GM21737 (cell line): ENCODE measurements at regions not wholly inside any gene's neighbourhood (a gene's known extent, or its start where the extent isn't known, plus 50 kb on each side); places are given as distances from the start of the nearest gene placed in this dataset.

ENCODE experiments used
- ATAC-seq: cut with Tn5 transposase; IDR thresholded peaks from one replicate; pipeline ENCODE4 v1.9.1; 2021; ENCODE audit warnings: mild to moderate bottlenecking, moderate library complexity; ENCODE audit not compliant: unreplicated experiment

DNA sequence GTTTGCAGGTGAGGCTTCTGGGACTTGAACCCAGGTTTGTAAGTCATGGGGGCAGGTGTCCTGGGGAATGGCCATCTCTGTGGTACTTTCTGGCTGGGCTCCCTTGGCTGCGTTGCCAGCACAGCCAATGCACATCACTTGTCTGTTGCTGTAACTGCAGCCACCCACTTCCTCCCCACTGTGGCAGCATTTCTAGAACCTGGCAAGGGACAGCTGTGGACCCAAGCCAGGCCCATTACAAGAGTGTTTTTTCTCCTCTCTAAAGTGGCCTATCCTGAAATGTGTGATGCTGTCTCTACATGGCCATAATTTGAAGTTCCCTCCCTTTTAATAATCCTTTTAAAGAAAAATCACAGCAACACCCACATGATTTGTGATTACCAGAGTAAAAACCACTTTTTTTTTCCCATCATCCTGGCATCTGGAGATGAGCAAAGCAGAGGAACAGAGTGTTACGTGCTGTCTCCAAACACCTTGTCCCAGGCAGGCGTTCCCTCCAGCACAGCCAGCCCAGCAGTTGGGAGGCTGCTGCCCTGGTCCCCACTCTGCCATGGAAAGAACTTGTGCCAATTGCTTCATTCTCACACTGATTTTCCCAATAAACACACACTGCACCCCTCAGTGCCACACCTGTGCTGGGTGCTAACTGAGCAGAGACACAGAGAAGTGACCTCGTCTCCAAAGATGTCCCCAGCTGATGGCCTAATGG lies 360.6 kb upstream of the USP24 start:
- ATAC-seq = no peak

GRCh38 chr1:55574691-55575225 lies 359.6 kb upstream of the USP24 start:
- ATAC-seq = no peak

DNA sequence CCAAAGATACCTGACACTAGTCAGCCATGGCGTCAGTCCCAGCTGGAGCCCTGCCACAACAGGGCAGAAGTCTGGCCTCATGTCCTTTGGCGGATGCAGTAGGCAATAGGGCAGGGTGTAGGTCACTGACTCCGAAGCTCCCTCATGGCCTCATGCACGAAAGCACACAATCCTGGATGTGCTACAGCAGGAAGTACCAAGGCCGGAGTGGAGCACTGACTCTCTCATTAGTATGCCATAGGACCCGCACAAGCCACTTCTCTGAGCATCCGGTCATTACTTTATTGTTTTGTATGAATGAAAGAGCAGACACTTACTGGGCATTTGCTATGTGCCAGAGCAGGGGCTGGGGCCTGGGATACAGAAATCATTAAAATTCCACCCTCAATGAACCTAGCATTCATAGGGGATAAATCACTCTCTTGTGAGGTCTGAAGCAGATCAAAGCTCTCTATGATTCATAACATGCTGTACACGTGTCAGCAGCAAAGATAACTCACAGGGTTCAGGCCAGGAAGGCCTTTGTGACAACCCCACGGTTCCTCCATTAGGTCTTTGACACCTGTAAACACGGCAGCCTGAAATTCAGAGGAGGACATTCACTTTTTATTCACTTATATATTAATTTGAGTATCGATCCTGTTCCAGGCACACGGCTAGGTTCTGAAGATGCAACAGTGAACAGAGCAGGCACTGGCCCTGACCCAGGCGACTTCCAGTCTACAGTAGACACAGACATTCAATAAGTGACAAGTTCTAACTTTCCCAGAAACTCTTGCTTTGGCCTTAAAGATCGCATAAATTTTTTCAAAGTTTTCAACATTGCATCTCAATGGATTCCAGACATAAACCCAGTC lies 357.9 kb upstream of the USP24 start:
- ATAC-seq = no peak

DNA sequence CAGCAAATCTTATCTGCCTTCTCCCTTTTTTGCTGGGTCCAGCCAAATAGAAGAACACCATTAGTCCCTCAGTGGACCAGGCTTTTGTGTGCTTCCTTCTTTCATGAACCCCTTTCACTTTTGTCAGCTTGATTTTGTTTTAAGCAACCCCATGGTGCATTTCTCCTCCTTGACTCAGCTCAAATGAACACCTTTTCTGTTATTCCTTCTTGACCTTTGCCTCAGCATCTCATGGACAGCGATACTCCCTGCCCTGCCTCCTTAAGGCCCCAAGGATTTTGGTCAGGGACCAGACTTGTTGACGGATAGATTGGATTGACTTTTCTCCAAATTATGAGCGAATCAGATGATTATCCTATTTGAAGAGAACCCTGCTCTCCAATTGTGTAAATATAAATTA lies 356.6 kb upstream of the USP24 start:
- no peak for ATAC-seq

GRCh38 chr1:55569417-55569816 lies 354.3 kb upstream of the USP24 start:
- ATAC-seq = no peak

DNA sequence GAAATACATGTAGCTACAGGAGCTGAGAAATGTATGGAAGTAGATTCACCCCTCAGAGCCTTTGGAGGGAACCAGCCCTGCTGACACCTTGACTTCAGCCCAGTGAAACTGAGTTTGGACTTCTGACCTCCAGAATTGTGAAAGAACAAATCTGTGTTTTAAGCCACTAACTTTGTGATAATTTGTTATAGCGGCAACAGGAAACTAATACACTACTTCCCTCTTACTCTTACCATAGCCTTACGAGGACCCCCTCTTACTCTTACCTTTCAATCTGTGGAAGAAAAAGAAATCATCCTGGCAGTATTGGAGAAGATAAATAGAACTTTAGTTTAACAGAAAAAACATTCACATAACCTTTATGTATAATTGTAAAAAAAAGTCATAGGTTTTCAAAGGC lies 353.6 kb upstream of the USP24 start:
- ATAC-seq = no peak

DNA sequence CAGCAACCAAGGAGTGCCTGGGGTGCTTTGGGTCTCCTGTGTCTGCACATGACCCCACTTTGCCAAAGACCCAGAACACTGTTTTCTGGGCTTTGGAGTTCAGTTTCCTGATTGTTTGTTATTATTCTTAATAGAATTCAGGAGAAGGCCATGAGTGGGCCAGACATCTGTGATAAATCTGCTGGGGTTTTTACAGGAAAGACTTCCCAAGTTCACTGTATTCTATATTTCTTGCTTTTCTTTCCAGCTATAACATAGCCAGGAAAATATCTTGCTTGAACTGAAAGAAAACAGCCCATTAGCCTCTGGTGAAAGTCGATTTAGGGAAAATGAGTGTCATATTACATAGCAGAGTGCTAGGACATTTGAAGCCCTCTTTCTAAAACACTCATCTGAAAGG lies 345.1 kb upstream of the USP24 start:
- ATAC-seq = no peak

DNA sequence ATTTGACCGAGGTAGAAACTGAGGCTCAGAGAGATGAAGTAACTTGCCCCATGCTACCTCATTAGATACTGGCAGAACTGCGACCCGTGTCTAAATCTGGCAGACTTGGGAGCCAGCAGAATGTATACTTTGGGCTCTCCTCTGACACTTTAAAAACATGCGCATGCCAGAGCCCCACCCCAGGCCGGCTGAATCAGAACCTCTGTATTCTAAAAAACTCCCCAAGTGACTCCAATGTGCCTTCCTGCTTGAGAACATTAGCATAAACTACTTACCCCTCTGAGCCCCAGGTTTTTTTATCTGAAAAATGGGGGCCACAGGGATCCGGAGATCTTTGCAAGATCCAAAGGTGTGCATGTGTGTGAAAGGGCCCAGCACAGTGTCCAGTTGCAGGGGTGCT lies 344.7 kb upstream of the USP24 start:
- ATAC-seq = no peak

- no peak for ATAC-seq
Observed at GRCh38 chr1:55559161-55559611, 344.0 kb upstream of the USP24 start.

DNA sequence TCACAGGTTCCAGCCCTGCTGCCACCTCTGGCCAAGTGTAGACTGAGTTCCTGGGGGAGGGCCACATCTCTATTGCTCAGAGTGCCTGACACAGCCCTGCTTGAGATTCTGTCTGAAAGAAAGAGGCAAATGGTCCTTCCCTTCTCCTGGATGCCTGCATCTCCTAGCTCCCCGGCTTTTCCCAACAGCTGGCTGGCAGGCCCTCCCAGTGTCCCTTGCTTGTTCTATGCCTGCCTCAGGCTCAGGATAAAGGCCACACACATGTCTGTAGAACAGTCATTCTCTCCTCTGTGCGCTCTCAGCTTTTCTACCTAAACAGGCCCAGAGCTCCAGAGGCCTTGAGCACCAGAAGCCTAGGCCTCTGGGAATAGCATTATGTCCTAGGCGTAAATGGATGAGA lies 343.4 kb upstream of the USP24 start:
- no peak for ATAC-seq

- ATAC-seq = no peak
Observed at GRCh38 chr1:55555956-55556725, 341.0 kb upstream of the USP24 start.

DNA sequence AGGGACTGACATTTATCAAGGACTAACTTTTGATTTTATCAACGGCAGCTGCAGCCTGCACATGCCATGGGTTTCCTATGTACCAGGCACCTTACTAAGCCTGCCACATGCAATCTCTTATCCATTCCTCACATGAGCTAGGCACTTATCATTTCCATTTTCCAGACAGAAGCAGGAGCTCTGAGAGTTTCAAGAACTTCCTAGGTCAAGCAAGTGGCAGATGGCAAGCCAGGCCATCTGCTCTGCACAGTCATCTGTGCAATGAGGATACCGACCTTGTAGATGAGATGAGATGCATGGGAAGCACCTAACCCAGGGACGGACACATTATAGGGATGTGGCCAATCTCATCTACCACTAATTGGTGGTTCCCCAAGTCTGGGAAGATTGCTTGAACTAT lies 339.4 kb upstream of the USP24 start:
- ATAC-seq = no peak

DNA sequence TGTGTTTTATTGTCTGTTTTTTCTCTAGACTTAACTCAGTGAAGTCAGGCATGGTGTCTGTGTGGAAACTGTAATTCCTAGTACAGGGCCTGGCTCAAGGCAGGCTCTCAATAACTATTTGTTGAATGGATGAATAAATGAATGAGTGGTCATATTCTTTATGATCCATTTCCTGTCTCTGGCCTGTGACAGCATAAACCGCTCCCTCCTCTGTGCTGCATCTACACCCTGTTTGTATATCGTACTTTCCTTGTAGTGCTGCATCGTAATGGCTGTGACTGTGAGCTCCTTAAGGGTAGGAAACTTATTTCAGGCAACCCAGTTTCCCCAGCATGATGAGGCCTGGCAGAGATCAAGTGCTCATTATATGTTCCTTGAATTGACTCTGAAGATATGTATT lies 337.5 kb upstream of the USP24 start:
- no peak for ATAC-seq

- no peak for ATAC-seq
Observed at GRCh38 chr1:55547405-55547804, 332.2 kb upstream of the USP24 start.

GRCh38 chr1:55546553-55546952 lies 331.4 kb upstream of the USP24 start:
- ATAC-seq = no peak

DNA sequence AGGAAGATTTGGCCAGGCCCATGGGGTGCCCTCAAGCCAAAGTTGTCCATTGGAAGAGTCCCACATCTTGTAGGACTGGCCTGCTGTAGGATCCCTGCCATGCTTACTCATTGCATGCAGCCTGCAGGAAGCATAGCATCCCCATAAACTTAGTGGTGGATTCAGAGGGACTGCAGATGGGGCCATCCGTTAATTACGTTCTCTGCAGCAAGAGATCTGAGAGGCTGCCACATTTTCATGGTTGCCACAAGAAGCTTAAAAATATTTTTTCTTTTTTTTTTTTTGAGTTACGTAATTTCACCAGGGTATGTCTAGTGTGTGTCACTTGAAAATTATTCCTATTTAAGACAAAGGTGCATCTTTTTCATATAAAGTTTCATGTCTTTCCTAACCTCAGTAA lies 329.7 kb upstream of the USP24 start:
- ATAC-seq = no peak

DNA sequence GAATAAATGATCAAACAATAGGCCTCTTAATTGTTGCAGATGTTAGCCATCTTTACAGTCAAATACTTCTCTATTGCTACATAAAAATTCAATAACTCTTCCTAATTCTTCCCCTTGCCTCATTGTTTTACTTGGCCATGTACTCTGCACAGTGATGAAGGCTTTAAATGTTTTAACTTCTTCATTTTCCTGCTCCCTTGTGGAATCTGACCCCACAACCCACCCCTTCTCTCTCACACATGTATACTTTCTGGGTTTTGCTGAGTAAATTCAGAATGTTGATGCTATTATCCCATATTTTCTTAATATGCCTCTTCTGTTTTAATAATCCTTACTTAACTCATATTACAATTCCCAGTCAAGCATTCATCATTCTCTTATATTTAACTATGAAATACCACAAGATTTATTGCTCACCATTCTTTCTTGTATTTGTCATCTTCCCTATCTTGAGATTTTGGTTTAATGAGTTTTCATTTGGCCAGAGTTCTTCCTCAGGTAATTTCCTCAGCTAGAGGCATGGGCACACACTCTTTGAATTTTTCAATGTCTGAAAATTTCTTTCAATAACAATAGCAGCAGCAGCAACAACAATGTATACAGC lies 327.8 kb upstream of the USP24 start:
- ATAC-seq = no peak

DNA sequence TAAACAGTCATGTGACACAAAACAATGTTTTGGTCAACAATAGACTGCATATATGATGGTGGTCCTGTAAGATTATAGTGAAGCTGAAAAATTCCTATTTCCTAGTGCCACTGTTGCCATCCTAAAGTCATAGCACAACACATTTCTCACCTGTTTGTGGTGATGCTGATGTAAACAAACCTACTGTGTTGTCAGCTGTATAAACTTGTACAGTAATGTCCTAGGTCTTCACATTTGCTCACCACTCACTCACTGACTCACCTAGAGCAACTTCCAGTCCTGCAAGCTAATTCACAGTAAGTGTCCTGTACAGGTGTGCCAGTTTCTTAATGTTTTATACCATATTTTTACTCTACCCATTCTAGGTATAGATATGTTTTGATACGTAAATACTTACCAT lies 326.1 kb upstream of the USP24 start:
- no peak for ATAC-seq

DNA sequence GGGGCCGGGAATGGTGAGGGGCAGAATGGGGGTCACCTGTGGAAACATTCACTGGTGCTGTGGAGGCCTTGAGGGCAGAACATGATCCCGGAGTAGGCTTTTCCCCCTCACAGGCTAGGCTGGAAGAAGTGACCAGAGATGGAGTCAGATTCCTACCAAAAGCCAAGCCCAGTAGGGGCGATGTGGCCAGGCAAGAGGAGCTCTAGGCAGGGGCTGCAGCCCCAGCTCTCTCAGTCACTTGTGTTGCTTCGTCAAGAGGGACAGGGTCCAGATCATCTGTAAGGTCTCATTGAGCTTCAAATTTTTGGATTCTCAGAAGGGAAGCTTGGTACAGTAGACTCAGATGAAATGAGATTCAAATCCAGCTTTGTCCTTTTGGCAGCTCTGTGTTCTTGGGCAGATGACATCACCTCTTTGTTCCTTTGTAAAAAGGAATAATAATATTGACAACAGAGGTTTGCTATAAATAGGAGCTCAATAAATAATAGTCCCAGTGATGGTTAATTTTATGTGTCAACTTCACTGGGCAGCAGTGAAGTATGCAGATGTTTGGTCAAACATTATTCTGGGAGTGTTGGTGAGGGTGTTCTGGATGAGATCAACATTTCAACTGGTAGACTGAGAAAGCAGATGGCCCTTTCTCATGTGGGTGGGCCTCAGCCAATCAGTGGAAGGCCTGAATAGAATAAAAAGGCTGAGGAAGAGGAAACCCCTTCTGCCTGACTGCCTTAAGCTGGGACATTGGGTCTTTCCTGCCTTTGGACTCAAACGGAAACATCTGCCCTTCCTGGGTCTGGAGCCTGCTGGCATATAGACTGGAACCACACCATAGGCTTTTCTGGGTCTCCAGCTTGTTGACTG lies 324.7 kb upstream of the USP24 start:
- ATAC-seq = no peak

- no peak for ATAC-seq
Observed at GRCh38 chr1:55538428-55538827, 323.3 kb upstream of the USP24 start.
